ENCODE measurements at regions not wholly inside any gene's neighbourhood (a gene's known extent, or its start where the extent isn't known, plus 50 kb on each side); places are given as distances from the start of the nearest gene placed in this dataset.

DNA sequence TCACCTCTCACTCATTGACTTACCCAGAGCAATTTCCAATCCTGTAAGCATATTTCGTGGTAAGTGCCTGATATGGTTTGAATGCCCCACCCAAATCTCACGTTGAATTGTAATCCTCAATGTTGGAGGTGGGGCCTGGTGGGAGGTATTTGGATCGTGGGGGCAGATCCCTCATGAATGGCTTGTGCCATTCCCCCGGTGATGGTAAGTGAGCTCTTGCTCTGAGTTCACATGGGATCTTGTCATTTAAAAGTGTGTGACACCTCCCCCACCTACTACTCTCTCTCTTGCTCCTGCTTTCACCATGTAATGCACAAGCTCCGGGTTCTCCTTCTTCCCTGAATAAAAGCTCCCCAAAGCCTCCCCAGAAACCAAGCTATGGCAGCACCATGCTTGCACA is 1165.5 kb downstream of the CDH12 start:
- TF ChIP-seq, protein P1, sequence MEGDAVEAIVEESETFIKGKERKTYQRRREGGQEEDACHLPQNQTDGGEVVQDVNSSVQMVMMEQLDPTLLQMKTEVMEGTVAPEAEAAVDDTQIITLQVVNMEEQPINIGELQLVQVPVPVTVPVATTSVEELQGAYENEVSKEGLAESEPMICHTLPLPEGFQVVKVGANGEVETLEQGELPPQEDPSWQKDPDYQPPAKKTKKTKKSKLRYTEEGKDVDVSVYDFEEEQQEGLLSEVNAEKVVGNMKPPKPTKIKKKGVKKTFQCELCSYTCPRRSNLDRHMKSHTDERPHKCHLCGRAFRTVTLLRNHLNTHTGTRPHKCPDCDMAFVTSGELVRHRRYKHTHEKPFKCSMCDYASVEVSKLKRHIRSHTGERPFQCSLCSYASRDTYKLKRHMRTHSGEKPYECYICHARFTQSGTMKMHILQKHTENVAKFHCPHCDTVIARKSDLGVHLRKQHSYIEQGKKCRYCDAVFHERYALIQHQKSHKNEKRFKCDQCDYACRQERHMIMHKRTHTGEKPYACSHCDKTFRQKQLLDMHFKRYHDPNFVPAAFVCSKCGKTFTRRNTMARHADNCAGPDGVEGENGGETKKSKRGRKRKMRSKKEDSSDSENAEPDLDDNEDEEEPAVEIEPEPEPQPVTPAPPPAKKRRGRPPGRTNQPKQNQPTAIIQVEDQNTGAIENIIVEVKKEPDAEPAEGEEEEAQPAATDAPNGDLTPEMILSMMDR (IDR thresholded peaks at IDR 0.05; ENCODE audit: insufficient read depth, low read length), result no peak
- TF ChIP-seq GABPA (IDR thresholded peaks at IDR 0.05; ENCODE audit: low read depth), result no peak
- TF ChIP-seq SPI1 (IDR thresholded peaks at IDR 0.05; ENCODE audit: borderline replicate concordance, low read depth), result no peak
- TF ChIP-seq, protein P2, sequence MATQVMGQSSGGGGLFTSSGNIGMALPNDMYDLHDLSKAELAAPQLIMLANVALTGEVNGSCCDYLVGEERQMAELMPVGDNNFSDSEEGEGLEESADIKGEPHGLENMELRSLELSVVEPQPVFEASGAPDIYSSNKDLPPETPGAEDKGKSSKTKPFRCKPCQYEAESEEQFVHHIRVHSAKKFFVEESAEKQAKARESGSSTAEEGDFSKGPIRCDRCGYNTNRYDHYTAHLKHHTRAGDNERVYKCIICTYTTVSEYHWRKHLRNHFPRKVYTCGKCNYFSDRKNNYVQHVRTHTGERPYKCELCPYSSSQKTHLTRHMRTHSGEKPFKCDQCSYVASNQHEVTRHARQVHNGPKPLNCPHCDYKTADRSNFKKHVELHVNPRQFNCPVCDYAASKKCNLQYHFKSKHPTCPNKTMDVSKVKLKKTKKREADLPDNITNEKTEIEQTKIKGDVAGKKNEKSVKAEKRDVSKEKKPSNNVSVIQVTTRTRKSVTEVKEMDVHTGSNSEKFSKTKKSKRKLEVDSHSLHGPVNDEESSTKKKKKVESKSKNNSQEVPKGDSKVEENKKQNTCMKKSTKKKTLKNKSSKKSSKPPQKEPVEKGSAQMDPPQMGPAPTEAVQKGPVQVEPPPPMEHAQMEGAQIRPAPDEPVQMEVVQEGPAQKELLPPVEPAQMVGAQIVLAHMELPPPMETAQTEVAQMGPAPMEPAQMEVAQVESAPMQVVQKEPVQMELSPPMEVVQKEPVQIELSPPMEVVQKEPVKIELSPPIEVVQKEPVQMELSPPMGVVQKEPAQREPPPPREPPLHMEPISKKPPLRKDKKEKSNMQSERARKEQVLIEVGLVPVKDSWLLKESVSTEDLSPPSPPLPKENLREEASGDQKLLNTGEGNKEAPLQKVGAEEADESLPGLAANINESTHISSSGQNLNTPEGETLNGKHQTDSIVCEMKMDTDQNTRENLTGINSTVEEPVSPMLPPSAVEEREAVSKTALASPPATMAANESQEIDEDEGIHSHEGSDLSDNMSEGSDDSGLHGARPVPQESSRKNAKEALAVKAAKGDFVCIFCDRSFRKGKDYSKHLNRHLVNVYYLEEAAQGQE (IDR thresholded peaks at IDR 0.05; ENCODE audit: insufficient replicate concordance, low read depth), result no peak
- no peak for TF ChIP-seq POLR2AphosphoS5 (IDR thresholded peaks at IDR 0.05; ENCODE audit: low read depth)
- H3K4me3 ChIP-seq (replicated peaks; ENCODE audit: insufficient read depth, low read length), result no peak overlapping the region
- H3K27ac ChIP-seq (replicated peaks), result no peak overlapping the region
- no peaks in the 10 kb centered on the region for H3K27me3 ChIP-seq (ENCODE audit: insufficient read depth, poor library complexity, severe bottlenecking)
- no peak for DNase-seq (ENCODE audit: low read depth in 1 of 2, low spot score in 1 of 2)

DNA sequence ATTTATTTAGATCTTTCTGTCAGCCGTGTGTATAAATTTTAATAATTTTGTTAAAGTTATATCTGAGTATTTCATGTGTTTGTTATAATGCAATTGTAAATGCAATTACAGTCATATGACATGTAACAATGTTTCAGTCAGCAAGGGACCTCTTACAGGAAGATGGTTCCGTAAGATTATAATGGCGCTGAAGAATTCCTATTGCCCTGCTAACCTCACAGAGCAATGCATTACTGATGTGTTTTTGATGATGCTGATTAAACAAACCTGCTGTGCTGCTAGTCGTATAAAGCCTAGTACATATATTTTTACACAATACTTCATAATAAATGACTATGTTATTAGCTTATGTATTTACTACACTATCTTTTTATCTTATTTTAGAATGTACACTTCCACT is 1166.4 kb downstream of the CDH12 start:
- Histone ChIP-seq H3K27ac (replicated peaks) (no peak overlapping the region), H3K27me3 (ENCODE audit: insufficient read depth, poor library complexity, severe bottlenecking) (no peaks in the 10 kb centered on the region), H3K4me3 (replicated peaks; ENCODE audit: insufficient read depth, low read length) (no peak overlapping the region)
- DNase-seq (ENCODE audit: low read depth in 1 of 2, low spot score in 1 of 2), result no peak
- TF ChIP-seq, protein P2 (IDR thresholded peaks at IDR 0.05; ENCODE audit: insufficient replicate concordance, low read depth), result no peak
- no peak for TF ChIP-seq SPI1 (IDR thresholded peaks at IDR 0.05; ENCODE audit: borderline replicate concordance, low read depth)
- TF ChIP-seq POLR2AphosphoS5 (IDR thresholded peaks at IDR 0.05; ENCODE audit: low read depth), result no peak
- TF ChIP-seq GABPA (IDR thresholded peaks at IDR 0.05; ENCODE audit: low read depth), result no peak
- TF ChIP-seq, protein P1 (IDR thresholded peaks at IDR 0.05; ENCODE audit: insufficient read depth, low read length), result no peak

DNA sequence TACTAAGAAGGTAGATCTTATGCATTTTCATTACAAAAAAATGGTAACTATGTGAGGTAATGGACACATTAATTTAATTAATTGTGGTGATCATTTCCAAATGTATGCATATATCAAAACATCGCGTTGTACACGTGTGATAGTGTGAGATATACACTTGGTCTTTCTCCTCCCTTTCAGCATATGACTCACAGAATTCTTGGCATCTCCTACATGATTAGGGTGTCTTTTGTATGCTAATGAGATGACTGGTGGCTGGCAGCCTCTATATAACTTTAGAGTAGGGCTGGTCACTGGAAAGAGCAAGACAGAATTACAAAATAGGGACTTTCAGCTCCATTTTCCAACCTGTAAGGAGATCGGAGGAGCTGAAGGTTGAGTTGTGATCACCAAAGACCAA is 1167.6 kb downstream of the CDH12 start:
- TF ChIP-seq POLR2AphosphoS5 (IDR thresholded peaks at IDR 0.05; ENCODE audit: low read depth) (no peak), GABPA (IDR thresholded peaks at IDR 0.05; ENCODE audit: low read depth) (no peak), SPI1 (IDR thresholded peaks at IDR 0.05; ENCODE audit: borderline replicate concordance, low read depth) (no peak)
- TF ChIP-seq, protein P1 (IDR thresholded peaks at IDR 0.05; ENCODE audit: insufficient read depth, low read length), result no peak
- TF ChIP-seq, protein P2 (IDR thresholded peaks at IDR 0.05; ENCODE audit: insufficient replicate concordance, low read depth), result no peak
- H3K27me3 ChIP-seq (ENCODE audit: insufficient read depth, poor library complexity, severe bottlenecking), result no peaks in the 10 kb centered on the region
- no peak overlapping the region for H3K27ac ChIP-seq (replicated peaks)
- DNase-seq (ENCODE audit: low read depth in 1 of 2, low spot score in 1 of 2), result no peak
- H3K4me3 ChIP-seq (replicated peaks; ENCODE audit: insufficient read depth, low read length), result no peak overlapping the region
